Natural killer cell (primary cell): ENCODE measurements at regions not wholly inside any gene's neighbourhood (a gene's known extent, or its start where the extent isn't known, plus 50 kb on each side); places are given as distances from the start of the nearest gene placed in this dataset.

Experiments used
- ATAC-seq, 3 donors: fragments of 150-1000 bp in 2 of 3; fragments of 200-7000 bp in 1 of 3; cut with Tn5 transposase; 1 replicate in 1 of 3; 2 replicates in 2 of 3; pipeline ENCODE4 v1.10.0; 2021; ENCODE audit warnings: mild to moderate bottlenecking in 2 of 3, moderate library complexity in 2 of 3
- DNase-seq, 2 donors: peaks; one replicate each; pipeline versions ENCODE4 v3.0.0 to v3.0.0-alpha.2; 2013 to 2021; ENCODE audit warnings: mixed read lengths in 1 of 2
- H3K27ac ChIP-seq: one replicate; pipeline ENCODE4 v1.5.1; 2013; ENCODE audit warnings: mild to moderate bottlenecking, low read length
- H3K27me3 ChIP-seq: one replicate; pipeline ENCODE4 v1.6.1; 2013; ENCODE audit warnings: low read length; ENCODE audit not compliant: control insufficient read depth, insufficient read depth
- H3K36me3 ChIP-seq: one replicate; pipeline ENCODE4 v1.6.1; 2013; ENCODE audit warnings: low read length; ENCODE audit not compliant: control insufficient read depth, insufficient read depth
- H3K4me1 ChIP-seq: one replicate; pipeline ENCODE4 v1.6.1; 2013; ENCODE audit warnings: low read length; ENCODE audit not compliant: control insufficient read depth, insufficient read depth
- H3K4me3 ChIP-seq: one replicate; pipeline ENCODE4 v1.5.1; 2013; ENCODE audit warnings: low read length
- H3K9me3 ChIP-seq: one replicate; pipeline ENCODE4 v1.6.1; 2013; ENCODE audit warnings: low read length; ENCODE audit not compliant: control insufficient read depth, insufficient read depth
- H3K27ac Mint-ChIP-seq, 2 donors: one replicate each; pipeline ENCODE4 v1.8.0; 2022; ENCODE audit warnings: mild to moderate bottlenecking in 2 of 2, mixed read lengths in 2 of 2, moderate library complexity in 1 of 2
- H3K27me3 Mint-ChIP-seq, 2 donors: one replicate each; pipeline ENCODE4 v1.8.0; 2022; ENCODE audit warnings: low read depth in 2 of 2, mixed read lengths in 2 of 2
- H3K36me3 Mint-ChIP-seq: one replicate; pipeline ENCODE4 v1.8.0; 2022; ENCODE audit warnings: mixed read lengths
- H3K4me1 Mint-ChIP-seq, 2 donors: one replicate each; pipeline ENCODE4 v1.8.0; 2022; ENCODE audit warnings: mixed read lengths in 2 of 2
- H3K4me3 Mint-ChIP-seq: one replicate; pipeline ENCODE4 v1.8.0; 2022; ENCODE audit warnings: mild to moderate bottlenecking, moderate library complexity, mixed read lengths
- H3K9me3 Mint-ChIP-seq, 2 donors: one replicate each; pipeline ENCODE4 v1.8.0; 2022; ENCODE audit warnings: mixed read lengths in 2 of 2
- WGBS: methylation state at CpG from one replicate; pipeline ENCODE4 v1.1.7; 2013; ENCODE audit warnings: missing lambda C conversion rate; ENCODE audit not compliant: insufficient coverage; 5-methylcytosine and 5-hydroxymethylcytosine counted together
- intact Hi-C: fragments of 100-400 bp; cut with micrococcal nuclease; formaldehyde crosslinking; loops from one replicate; pipeline ENCODE4 v1.14.2; 2022
- TF ChIP-seq, protein P1 (sequence below): fragments of 200-600 bp; IDR thresholded peaks from one replicate; pipeline ENCODE4 v1.8.0; 2022; ENCODE audit warnings: antibody characterized with exemption

DNA sequence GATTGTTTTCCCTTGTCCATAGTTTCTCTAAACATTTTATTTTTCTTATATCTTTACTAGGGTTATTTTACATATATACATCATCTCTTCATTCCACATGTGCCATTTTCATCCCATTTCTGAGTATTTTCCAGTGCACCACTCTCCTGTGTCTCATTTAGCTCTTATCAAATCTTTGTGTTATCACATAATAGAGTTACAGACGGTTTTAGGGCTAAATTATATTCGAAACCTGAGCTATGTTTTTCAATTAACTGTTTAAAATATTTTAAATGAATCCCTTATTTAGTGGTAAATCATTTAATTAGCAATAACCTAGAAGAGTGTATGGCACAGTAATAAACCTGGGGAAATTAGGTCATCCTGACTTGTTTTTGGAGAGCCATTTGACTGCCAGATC lies 160.4 kb upstream of the DCN start:
- peaks cover 11 to 18% of the 10 kb centered on the region in 2 donors for H3K27me3 Mint-ChIP-seq
- H3K4me3 Mint-ChIP-seq = no peak overlapping the region
- TF ChIP-seq, protein P1, sequence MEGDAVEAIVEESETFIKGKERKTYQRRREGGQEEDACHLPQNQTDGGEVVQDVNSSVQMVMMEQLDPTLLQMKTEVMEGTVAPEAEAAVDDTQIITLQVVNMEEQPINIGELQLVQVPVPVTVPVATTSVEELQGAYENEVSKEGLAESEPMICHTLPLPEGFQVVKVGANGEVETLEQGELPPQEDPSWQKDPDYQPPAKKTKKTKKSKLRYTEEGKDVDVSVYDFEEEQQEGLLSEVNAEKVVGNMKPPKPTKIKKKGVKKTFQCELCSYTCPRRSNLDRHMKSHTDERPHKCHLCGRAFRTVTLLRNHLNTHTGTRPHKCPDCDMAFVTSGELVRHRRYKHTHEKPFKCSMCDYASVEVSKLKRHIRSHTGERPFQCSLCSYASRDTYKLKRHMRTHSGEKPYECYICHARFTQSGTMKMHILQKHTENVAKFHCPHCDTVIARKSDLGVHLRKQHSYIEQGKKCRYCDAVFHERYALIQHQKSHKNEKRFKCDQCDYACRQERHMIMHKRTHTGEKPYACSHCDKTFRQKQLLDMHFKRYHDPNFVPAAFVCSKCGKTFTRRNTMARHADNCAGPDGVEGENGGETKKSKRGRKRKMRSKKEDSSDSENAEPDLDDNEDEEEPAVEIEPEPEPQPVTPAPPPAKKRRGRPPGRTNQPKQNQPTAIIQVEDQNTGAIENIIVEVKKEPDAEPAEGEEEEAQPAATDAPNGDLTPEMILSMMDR = no peak
- no peaks in the 10 kb centered on the region for H3K4me1 ChIP-seq
- no peak overlapping the region for H3K27ac Mint-ChIP-seq
- intact Hi-C loops = no loop called here
- DNase-seq (no peak), ATAC-seq (no peak)
- H3K27me3 ChIP-seq = peaks cover 4% of the 10 kb centered on the region
- no peaks in the 10 kb centered on the region for H3K36me3 Mint-ChIP-seq
- H3K4me1 Mint-ChIP-seq = no peaks in the 10 kb centered on the region
- no peak overlapping the region for H3K27ac ChIP-seq
- WGBS = no CpG with 5 or more reads among the region's 2 CpGs
- no peaks in the 10 kb centered on the region for H3K36me3 ChIP-seq
- H3K9me3 ChIP-seq = no peaks in the 10 kb centered on the region
- H3K4me3 ChIP-seq = no peak overlapping the region
- H3K9me3 Mint-ChIP-seq = no peaks in the 10 kb centered on the region

DNA sequence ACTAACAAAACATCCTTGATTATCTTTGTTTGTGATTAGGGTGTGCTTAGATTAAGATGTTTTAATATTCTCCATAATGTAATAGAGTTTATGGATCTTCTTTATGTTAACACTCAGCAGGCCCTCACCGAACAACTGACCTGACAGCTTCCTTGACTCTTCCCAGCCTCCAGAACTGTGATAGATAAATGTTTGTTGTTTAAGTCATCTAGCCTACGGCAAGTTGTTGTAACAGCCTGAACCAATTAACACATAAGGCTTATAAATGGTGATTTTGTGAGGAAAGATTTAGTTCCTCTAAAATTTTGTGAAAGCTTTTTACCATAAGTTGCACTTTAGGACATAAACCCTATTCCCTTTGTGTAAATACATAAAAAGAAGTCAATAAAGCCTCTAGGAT lies 156.5 kb upstream of the DCN start:
- no peaks in the 10 kb centered on the region for H3K4me1 ChIP-seq
- H3K4me1 Mint-ChIP-seq = no peaks in the 10 kb centered on the region
- H3K27me3 ChIP-seq = no peaks in the 10 kb centered on the region
- intact Hi-C loops = no loop called here
- H3K36me3 ChIP-seq = no peaks in the 10 kb centered on the region
- TF ChIP-seq, protein P1 = no peak
- H3K9me3 ChIP-seq = no peaks in the 10 kb centered on the region
- no CpG with 5 or more reads among the region's 2 CpGs for WGBS
- no peaks in the 10 kb centered on the region for H3K9me3 Mint-ChIP-seq
- peaks cover 10 to 22% of the 10 kb centered on the region in 2 donors for H3K27me3 Mint-ChIP-seq
- DNase-seq (no peak), ATAC-seq (no peak)
- H3K27ac Mint-ChIP-seq = no peak overlapping the region
- no peak overlapping the region for H3K27ac ChIP-seq
- no peak overlapping the region for H3K4me3 Mint-ChIP-seq
- no peak overlapping the region for H3K4me3 ChIP-seq
- no peaks in the 10 kb centered on the region for H3K36me3 Mint-ChIP-seq

DNA sequence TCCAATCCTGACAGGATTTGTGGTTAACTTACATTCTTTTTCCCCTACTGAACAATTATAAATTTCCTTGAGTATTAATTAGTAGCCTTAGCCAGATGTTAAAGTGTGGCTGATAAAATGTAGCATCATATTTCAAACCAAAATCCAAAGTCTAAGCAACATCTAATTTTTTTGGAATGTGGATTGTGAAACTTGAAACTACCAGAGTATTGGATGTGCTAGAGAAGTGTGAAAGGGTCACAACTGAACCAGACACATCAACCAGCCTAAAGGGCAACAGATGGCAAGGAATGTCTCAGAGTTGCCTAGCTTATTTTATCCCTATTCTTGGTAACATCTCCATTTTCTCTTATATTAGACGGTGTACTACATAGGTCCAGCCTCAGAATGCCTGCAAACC lies 153.1 kb upstream of the DCN start:
- Mint-ChIP-seq H3K4me1 (no peaks in the 10 kb centered on the region), H3K4me3 (no peak overlapping the region), H3K27ac (no peak overlapping the region), H3K9me3 (no peaks in the 10 kb centered on the region), H3K36me3 (no peaks in the 10 kb centered on the region), H3K27me3 (peaks cover 3 to 36% of the 10 kb centered on the region in 2 donors)
- 100% methylated on average over 1 of the region's 1 CpG for WGBS
- H3K4me3 ChIP-seq = no peak overlapping the region
- DNase-seq (no peak), ATAC-seq (no peak)
- H3K27me3 ChIP-seq = peaks cover 2% of the 10 kb centered on the region
- no peak overlapping the region for H3K27ac ChIP-seq
- no peaks in the 10 kb centered on the region for H3K36me3 ChIP-seq
- TF ChIP-seq, protein P1 = no peak
- no peaks in the 10 kb centered on the region for H3K9me3 ChIP-seq
- H3K4me1 ChIP-seq = no peaks in the 10 kb centered on the region
- intact Hi-C loops = no loop called here

DNA sequence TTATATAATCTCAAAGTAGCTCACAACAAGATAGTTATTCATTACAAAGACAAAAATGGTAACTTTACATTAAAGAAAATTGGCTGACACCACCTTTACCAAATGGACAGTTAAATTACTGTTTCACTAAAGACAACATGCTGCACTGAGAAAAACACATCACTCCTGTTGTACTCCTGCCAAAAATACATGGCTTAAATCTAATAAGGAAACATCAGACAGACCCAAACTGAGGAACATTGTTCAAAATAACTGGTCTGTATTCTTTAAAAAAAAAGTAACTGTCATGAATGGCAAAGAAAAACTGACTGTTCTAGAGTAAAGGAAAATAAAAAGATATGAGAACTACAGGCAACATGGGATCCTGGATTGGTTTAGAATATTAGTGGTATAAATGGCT lies 151.3 kb upstream of the DCN start:
- Mint-ChIP-seq H3K9me3 (no peaks in the 10 kb centered on the region), H3K4me3 (no peak overlapping the region), H3K27me3 (peaks cover 0 to 28% of the 10 kb centered on the region in 2 donors), H3K36me3 (no peaks in the 10 kb centered on the region), H3K27ac (no peak overlapping the region), H3K4me1 (no peaks in the 10 kb centered on the region)
- Histone ChIP-seq H3K4me3 (no peak overlapping the region), H3K9me3 (no peaks in the 10 kb centered on the region), H3K36me3 (no peaks in the 10 kb centered on the region), H3K27ac (no peak overlapping the region), H3K27me3 (peaks cover 2% of the 10 kb centered on the region), H3K4me1 (no peaks in the 10 kb centered on the region)
- DNase-seq (no peak), ATAC-seq (no peak)
- TF ChIP-seq, protein P1 = no peak
- intact Hi-C loops = no loop called here
